SK-MEL-5 (cell line): ENCODE measurements at regions not wholly inside any gene's neighbourhood (a gene's known extent, or its start where the extent isn't known, plus 50 kb on each side); places are given as distances from the start of the nearest gene placed in this dataset.
A peak's percentile ranks its signal among the peaks of the same experiment; 100 is the strongest.

ENCODE experiments used
- DNase-seq: peaks from one replicate; pipeline ENCODE4 v3.0.0-alpha.2; 2016; ENCODE audit warnings: low read depth, low spot score
- in situ Hi-C: cut with HindIII; loops from 2 replicates; pipeline ENCODE4 v1.10.0; 2016; ENCODE audit warnings: low sequenced_read_pairs, high pct_unique_total_duplicates, low pct_unique_long_range_greater_than_20kb

DNA sequence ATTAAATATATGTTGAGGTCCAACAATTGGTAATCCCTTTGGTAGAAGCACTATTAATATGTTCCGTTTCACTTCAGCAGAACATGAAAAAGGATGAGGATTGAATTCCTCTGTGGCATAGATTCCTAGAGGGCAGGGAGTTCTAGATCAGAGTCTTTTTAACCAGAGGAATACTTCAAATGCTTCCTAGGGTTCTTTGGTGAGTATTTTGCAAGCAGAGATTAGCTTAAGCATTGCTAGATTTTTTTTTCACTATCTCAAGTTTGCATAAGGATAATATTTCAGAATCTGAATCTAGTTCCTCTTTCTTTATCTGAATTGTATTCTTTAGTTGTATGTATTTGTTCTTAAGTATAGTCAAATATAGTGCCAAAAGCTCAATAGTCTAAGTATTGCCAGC, 116.6 kb upstream of the ADAMTSL1 start:
- no peak for DNase-seq
- in situ Hi-C loops = no loop called here

DNA sequence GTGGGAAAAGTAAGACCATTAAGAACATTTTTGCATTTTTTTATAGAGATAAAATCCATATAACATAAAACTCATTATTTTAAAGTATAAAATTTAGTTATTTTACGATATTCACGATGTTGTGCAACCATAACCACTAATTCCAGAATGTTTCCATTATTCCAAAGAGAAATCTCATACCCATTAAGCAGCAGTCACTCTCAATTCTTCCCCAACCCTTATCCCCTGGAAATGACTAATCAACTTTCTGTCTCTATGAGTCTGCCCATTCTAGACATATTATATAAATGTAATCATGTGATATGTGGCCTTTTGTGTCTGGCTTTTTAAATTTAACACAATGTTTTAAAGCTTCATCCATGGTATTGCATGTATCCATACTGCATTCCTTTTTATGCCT, 115.6 kb upstream of the ADAMTSL1 start:
- in situ Hi-C loops = no loop called here
- DNase-seq = no peak

DNA sequence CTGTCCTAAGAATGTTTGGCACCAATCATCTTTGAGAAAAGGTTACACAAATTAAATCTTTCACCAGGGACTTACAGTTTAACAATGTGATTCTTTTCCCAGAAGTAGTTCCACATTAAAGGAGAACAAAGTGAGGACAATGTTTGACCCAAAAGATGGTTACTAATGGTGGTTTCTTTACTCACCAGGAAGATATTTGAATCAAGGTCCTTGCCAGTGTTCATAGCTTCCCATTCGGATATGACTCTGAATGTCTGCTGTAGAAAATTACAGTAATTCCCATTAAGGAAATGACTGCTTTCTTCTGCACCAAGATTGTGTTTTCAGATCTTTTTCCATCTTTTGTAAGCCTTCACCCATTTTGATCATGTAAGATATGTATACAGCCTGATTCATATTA, 114.6 kb upstream of the ADAMTSL1 start:
- no peak for DNase-seq
- in situ Hi-C loops = no loop called here

DNA sequence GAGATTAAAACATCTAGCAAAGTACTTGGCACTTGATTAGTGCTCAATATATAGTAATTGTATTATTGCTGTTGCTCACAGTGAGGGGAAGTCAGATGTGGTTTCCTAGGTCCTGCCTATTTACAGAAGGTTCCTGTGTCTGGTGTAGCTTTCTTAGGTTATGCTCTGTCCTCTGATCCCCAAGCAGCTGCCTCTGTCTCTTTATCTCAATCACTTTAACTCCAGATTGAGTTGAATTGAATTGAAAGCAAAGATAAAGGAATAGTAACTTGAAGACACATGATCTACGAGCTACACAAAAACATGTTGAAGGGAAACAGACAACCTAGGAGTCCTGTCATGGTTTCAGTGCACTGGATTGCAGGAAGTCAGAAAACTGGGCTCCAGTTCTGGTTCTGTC, 113.9 kb upstream of the ADAMTSL1 start:
- DNase-seq = no peak
- in situ Hi-C loops = no loop called here

DNA sequence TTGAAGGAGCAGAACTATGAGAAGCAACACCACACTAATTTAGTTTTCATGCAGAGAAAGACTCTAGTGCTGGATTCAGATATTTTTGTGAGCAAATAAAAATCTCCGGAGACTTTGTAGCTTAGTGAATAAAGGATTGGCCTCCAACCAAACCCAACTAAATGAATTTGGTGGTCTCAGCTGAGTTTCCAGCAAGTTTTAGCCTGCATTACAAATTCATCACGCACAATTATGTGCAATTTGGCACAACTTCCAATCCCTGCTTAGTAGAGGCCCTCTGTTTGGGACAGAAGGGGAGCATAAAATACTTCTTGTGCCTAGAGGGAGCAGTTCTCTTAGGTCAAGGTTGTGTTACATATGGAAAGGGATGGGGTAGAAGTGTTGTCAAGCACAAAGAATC, 112.3 kb upstream of the ADAMTSL1 start:
- in situ Hi-C loops = no loop called here
- no peak for DNase-seq

DNA sequence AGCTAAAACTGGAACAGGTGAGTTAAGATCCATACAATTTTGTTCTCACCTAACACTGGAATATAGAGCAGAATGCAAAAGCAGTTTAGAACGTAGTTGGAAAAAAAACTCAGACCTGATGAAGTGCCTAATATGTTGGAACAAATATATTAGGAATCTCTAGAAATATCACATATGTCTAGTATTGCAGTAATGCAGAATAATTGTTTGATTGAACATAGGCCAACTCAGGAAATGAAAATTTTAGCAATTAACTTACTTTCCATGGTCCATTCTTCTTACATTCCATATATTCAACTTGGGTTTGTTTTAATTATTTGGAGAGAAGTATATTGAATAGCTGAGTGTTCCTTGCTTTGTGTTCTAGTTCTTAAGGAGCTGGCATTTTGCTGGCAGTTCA, 111.8 kb upstream of the ADAMTSL1 start:
- no peak for DNase-seq
- in situ Hi-C loops = no loop called here

DNA sequence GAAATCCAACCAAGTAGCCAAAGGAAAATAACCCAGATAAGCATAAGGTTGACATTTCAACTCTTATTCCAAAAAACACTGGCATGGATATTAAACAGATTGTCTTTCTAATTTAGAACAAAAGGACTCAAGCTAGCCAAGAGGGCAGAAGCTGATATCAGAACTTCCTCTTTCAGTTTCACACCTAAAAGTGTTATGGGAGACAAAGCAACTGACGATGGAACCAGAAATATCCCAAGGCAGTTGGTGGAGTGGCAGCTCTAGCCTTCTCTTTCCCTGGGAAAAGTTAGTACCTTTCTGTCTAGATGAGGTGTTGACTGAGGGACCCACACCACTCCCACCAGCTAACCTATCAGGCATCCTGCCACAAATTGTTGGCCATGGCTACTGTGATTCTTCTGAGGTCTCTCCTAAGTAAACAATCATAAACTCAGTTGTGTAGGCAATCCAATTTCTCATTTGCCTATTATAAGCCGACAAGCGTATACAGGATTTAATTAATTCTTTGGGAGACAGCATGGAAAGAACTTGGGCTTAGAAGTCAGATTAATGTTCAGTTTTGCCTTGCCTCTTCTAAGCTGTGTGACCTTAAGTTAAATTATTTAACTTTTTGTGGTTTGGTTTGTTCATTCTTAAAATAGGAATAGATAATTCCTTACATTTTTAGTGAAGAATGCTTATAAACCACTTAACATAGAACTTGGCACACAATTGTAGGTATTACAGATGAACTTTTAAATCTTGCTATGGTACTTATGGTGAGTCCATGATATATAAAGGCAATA, 110.9 kb upstream of the ADAMTSL1 start:
- in situ Hi-C loops = no loop called here
- DNase-seq = no peak

DNA sequence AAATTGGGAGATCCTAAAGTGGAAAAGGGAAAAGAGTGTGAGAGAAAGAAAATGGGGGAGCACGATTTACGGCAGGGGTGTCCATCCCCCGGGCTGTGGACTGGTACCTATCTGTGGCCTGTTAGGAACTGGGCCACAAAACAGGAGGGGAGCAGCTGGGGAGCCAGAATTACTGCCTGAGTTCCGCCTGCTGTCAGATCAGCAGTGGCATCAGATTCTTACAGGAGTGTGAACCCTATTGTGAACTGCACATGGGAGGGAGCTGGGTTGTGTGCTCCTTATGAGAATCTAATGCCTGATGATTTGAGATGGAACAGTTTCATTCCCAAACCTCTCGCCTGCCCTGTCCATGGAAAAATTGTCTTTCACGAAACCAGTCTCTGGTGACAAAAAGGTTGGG, 108.3 kb upstream of the ADAMTSL1 start:
- DNase-seq = no peak
- in situ Hi-C loops = no loop called here

DNA sequence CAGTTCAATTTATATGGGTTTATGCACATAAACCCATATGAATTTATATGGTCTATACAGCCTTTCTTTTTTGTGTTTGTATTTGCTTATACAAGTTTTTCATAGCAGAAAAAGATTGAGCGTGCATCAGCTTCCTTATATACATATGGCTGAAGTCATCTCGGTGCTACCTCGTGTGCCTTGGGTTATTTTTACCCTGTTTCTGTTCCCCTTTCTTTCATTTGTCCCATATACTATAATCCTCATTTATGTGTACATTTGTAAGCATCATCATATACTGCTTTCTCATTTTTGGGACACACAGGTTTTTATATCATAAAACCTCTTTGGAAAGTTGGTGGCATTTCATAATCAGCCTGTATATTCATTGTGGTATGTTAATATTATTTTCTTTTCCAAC, 107.8 kb upstream of the ADAMTSL1 start:
- in situ Hi-C loops = no loop called here
- no peak for DNase-seq

DNA sequence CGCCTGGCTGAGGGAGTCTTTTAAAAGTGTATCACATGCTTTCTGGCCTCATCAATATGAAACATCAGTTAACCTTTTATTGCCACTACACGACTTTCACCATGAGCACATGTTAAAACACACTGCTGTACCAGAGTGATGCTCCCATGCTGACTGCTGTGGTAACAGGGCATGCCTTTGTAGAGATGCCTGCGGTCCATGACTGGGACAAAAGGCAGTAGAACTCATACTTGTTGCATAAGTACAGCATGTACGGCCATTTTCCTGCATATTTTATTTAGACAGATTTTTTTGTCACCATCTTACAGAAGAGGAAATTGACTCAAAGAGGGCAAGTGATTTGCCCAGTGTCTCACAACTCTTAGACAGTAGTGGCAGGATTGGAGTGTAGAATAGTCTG, 105.7 kb upstream of the ADAMTSL1 start:
- in situ Hi-C loops = no loop called here
- DNase-seq = no peak

DNA sequence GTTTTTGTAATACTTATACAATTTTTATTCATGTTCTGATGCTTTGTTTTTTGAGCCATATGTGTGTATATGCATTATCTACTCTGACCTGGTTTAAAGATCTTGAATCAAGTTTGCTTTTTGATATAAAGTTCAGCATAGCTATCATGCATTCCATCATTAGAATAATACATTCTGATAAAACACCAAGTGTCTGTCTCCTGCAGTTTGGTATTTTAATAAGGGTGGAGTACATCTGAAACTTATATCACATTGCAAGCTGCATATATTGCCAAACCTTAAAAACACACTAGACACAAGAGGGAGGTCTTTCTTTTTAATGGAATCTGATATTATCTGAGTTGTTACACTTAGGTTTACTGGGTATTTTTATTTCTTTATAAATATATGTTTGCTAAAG, 102.8 kb upstream of the ADAMTSL1 start:
- DNase-seq = no peak
- in situ Hi-C loops = no loop called here

DNA sequence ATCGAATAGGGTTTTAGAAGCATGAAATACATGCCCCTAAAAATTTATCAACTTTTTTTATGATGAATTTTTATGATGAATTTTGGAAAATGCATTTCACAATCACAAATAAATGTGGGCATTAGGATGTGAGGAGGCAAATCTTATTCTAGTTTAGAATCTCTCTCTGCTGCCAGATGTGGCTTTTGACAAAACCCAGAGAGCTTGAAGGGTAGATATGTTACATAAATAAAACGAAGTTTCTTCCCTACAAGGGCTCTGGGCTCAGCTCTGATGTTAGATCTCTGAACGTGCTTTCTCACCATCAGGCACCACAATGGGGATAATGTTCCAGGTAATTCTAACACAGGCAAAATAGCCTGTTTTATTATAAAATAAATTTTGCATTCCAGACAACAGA, 102.3 kb upstream of the ADAMTSL1 start:
- in situ Hi-C loops = no loop called here
- no peak for DNase-seq

DNA sequence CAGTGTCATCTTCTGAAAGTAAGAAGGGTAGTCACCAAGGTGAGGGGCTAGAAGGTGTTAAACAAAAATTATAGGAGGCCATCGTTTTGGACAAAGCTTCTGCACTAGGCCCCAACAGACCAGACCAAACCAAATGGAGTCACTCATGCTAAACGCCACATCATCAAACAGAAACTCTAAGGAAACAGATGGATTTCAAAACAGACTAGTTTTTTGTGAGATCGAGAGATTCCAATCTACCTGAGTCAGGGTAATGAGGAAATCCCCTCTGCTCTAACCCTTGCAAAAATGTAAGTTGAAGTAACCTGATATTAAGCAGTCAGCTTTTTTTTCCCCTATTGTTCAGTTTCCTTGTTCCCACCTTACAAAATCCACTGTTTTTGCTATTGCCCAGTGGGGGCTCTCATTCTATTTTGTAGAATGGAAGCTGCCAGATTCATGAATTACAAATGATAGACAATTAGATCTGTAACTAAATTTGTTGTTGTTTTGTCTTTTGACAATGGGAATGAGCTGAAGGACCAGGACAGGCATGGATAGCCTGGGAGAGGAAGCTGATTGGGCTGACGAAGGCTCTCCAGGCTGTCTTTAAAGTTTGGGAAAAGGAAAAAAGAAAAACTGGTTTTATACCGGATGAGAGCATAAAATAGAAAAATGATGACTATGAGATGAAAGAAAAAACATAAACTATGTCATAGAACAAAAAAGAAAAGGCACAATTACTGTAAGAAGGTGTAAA, 94.7 kb upstream of the ADAMTSL1 start:
- in situ Hi-C loops = no loop called here
- no peak for DNase-seq

DNA sequence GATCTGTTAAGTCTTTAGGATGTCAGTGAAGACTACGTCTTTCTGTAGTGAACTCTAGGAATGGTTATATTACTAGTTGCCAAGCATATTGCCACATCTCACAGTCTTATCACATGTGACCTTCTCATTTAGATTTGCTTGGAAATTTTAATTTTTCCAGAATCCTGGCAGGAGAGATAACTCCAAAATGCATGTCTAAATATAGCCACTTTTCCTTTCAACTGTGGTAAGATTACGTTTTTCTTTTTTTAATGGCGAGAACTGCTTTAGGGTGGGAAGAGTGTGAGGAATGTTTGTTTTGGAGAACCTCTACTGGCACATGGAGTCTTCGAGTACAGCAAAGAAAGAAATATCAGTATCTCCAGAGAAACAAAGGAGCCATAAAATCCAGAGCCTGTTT, 91.7 kb upstream of the ADAMTSL1 start:
- DNase-seq = no peak
- in situ Hi-C loops = no loop called here

DNA sequence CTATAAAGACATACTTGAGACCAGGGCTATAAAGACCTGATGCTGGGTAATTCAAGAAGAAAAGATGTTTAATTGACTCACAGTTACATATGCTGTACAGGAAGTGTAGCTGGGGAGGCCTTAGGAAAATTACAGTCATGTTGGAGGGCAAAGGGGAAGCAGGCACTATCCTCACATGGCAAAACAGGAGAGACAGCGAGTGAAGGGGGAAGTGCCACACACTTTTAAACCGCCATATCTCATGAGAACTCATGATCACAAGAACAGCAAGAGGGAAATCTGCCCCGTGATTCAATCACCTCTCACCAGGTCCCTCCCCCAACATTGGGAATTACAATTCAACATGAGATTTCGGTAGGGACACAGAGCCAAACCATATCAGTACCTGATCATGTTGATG, 89.9 kb upstream of the ADAMTSL1 start:
- in situ Hi-C loops = no loop called here
- no peak for DNase-seq

DNA sequence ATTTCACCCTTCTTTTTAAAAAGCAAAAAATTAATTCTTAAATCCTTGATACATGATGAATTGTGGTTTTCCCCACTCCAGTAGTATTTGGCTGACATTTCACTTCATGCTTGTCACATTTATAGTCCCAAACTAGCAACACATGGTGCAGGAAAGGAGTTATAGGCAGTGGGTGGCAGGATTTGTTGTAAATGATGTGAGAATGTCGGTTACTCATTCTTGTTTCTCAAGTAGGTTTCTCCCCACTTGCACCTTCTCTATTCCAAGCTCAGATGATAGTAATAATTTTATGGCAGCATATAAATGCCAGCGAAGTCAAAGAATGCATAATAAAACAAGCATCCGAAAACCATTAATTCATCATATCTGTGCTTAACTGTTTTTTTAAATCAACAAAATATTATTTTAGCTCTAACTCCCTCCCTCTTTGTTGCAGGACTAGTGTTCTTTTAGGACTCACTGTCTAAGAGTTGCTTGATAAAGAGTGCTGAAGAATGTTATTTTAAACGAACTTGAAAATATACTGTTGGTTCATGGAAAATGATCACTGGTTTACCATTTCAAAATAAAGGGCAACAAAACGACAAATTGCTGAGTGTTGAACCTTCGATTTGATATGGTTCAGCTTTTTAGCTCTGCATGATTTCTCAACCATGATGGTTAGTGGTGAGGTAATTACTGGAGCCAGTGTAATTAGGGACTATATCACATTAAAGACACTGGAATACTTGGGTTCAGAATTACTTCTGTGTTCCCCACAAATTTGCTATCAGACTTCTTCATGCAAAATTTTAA, 88.1 kb upstream of the ADAMTSL1 start:
- no peak for DNase-seq
- in situ Hi-C loops = no loop called here

DNA sequence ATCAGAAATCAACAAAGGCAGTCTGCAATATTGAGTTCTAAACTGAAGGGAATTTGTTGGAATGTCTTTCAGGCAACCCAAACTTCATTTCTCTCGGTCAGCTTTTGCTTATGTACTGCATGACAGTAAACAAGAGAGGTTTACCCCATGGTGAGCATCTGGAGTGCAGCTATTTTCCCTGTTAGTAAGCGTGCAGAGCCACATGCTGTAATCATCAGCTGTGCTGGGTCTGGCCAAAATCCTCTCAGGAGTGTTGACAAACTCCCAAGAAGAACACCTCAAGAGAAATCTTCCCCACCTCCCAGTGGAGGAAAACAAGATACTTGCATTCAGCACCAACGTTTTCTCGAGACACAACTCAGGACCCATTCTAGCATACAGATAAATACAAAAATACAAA, 83.6 kb upstream of the ADAMTSL1 start:
- in situ Hi-C loops = no loop called here
- no peak for DNase-seq

DNA sequence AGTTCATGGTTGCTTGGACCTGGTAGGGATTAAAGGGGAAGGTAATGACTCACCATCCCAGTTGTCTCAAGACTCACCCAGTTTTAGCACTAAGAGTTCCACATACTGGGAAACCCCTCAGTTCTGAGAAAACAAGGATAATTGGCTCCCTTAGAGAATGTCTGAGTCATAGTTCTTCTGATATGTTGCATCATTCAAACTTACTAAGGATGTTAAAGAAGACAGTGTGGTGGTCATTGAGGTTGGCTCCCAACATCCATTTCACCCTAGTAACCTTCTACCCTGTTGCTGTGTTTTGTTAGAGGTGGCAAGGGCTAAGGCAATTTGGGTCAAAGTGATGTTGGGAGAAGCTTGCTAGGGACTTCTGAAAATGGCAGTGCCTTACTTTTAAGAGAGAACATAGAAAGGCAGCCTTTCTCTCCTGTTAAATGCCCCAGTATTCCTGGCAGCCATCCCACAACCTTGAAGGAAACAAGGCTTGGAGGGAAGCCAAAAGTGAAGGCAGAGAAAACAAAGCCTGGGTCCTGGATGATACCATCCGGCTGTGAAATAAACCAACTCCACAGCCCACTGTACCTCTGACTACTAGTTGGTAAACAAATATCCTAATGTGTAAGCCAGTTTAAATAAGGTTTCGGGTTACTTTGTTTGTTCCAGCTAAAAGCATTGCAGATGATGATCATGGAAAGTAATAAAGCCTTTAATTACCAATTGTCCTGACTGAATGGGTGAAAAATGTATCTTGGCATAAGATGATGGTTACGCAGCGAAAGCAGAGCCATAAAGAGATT, 80.4 kb upstream of the ADAMTSL1 start:
- peak; percentile 72 for DNase-seq
- in situ Hi-C loops = no loop called here
